NCI-H510A treated with DMSO at 0.1 percent for 48 hours (cell line): ENCODE measurements at regions not wholly inside any gene's neighbourhood (a gene's known extent, or its start where the extent isn't known, plus 50 kb on each side); places are given as distances from the start of the nearest gene placed in this dataset.

ENCODE experiments used
- DNase-seq: peaks from one replicate; lab custom pipeline; 2025; lab: John Stamatoyannopoulos, UW

GRCh38 chr6:62670490-62671223 lies 384.6 kb upstream of the KHDRBS2 start:
- DNase-seq, result no peak

GRCh38 chr6:62669831-62670230 lies 383.8 kb upstream of the KHDRBS2 start:
- no peak for DNase-seq

GRCh38 chr6:62652692-62653328 lies 366.8 kb upstream of the KHDRBS2 start:
- no peak for DNase-seq

GRCh38 chr6:62645274-62645673 lies 359.2 kb upstream of the KHDRBS2 start:
- DNase-seq, result no peak

GRCh38 chr6:62640749-62641148 lies 354.7 kb upstream of the KHDRBS2 start:
- DNase-seq, result no peak

GRCh38 chr6:62626661-62627060 lies 340.6 kb upstream of the KHDRBS2 start:
- DNase-seq, result no peak

- DNase-seq, result no peak
Measured at GRCh38 chr6:62623846-62624532, 338.0 kb upstream of the KHDRBS2 start.

GRCh38 chr6:62615366-62616015 lies 329.5 kb upstream of the KHDRBS2 start:
- no peak for DNase-seq

- DNase-seq, result no peak
Measured at GRCh38 chr6:62614442-62614841, 328.4 kb upstream of the KHDRBS2 start.

GRCh38 chr6:62613928-62614327 lies 327.9 kb upstream of the KHDRBS2 start:
- no peak for DNase-seq

GRCh38 chr6:62612471-62612870 lies 326.4 kb upstream of the KHDRBS2 start:
- DNase-seq, result no peak

- DNase-seq, result no peak
Measured at GRCh38 chr6:62570372-62570771, 284.3 kb upstream of the KHDRBS2 start.

- DNase-seq, result no peak
Measured at GRCh38 chr6:62541502-62541901, 255.5 kb upstream of the KHDRBS2 start.

- DNase-seq, result no peak
Measured at GRCh38 chr6:62530985-62531384, 245.0 kb upstream of the KHDRBS2 start.

- no peak for DNase-seq
Measured at GRCh38 chr6:62528894-62529526, 243.0 kb upstream of the KHDRBS2 start.

GRCh38 chr6:62523630-62524029 lies 237.6 kb upstream of the KHDRBS2 start:
- DNase-seq, result no peak

- DNase-seq, result no peak
Measured at GRCh38 chr6:62519574-62519973, 233.5 kb upstream of the KHDRBS2 start.

- DNase-seq, result no peak
Measured at GRCh38 chr6:62516291-62517141, 230.5 kb upstream of the KHDRBS2 start.

- DNase-seq, result peak; percentile 12
Measured at GRCh38 chr6:62492192-62492822, 206.3 kb upstream of the KHDRBS2 start.

- DNase-seq, result no peak
Measured at GRCh38 chr6:62480544-62480943, 194.5 kb upstream of the KHDRBS2 start.
